ENCODE measurements at regions not wholly inside any gene's neighbourhood (a gene's known extent, or its start where the extent isn't known, plus 50 kb on each side); places are given as distances from the start of the nearest gene placed in this dataset.

DNA sequence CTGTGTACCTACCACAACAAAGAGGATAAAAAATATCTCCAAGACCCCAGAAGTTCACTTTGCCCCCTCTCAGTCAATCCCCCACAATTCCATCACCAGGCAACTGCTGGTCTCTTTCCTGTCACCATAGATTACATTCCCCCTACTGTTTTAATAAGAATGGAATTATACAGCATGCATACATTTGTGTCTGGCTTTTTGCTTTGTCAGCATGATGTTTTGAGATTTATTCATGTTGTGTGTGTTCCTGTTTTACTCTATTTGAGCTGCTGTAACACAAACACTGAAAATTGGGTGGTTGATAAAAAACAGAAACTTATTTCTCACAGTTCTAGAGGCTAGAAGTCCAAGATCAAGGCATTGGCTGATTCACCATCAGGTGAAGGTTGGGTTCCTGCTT is 214.5 kb upstream of the IGFBP3 start:
- TF ChIP-seq ZFX (IDR thresholded peaks at IDR 0.05) (no peak), POLR2A (IDR thresholded peaks at IDR 0.05; ENCODE audit: borderline replicate concordance, extremely low read depth, insufficient read depth, insufficient read length) (no peak), EZH2 (IDR thresholded peaks at IDR 0.05) (no peak), POLR2AphosphoS5 (IDR thresholded peaks at IDR 0.05; ENCODE audit: low read depth, low read length) (no peak), SP1 (IDR thresholded peaks at IDR 0.05; ENCODE audit: low read depth) (no peak), YY1 (IDR thresholded peaks at IDR 0.05; ENCODE audit: extremely low read depth, insufficient replicate concordance, low read depth, low read length) (no peak), CEBPB (IDR thresholded peaks at IDR 0.05; ENCODE audit: low read depth) (no peak)
- TF ChIP-seq, protein P1, sequence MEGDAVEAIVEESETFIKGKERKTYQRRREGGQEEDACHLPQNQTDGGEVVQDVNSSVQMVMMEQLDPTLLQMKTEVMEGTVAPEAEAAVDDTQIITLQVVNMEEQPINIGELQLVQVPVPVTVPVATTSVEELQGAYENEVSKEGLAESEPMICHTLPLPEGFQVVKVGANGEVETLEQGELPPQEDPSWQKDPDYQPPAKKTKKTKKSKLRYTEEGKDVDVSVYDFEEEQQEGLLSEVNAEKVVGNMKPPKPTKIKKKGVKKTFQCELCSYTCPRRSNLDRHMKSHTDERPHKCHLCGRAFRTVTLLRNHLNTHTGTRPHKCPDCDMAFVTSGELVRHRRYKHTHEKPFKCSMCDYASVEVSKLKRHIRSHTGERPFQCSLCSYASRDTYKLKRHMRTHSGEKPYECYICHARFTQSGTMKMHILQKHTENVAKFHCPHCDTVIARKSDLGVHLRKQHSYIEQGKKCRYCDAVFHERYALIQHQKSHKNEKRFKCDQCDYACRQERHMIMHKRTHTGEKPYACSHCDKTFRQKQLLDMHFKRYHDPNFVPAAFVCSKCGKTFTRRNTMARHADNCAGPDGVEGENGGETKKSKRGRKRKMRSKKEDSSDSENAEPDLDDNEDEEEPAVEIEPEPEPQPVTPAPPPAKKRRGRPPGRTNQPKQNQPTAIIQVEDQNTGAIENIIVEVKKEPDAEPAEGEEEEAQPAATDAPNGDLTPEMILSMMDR (IDR thresholded peaks at IDR 0.05 in 2 of 3, conservative IDR thresholded peaks at IDR 0.05 in 1 of 3; ENCODE audit: borderline replicate concordance in 1 of 3, insufficient read depth in 1 of 3, low read depth in 2 of 3, low read length in 2 of 3), result no peak
- TF ChIP-seq, protein P2, sequence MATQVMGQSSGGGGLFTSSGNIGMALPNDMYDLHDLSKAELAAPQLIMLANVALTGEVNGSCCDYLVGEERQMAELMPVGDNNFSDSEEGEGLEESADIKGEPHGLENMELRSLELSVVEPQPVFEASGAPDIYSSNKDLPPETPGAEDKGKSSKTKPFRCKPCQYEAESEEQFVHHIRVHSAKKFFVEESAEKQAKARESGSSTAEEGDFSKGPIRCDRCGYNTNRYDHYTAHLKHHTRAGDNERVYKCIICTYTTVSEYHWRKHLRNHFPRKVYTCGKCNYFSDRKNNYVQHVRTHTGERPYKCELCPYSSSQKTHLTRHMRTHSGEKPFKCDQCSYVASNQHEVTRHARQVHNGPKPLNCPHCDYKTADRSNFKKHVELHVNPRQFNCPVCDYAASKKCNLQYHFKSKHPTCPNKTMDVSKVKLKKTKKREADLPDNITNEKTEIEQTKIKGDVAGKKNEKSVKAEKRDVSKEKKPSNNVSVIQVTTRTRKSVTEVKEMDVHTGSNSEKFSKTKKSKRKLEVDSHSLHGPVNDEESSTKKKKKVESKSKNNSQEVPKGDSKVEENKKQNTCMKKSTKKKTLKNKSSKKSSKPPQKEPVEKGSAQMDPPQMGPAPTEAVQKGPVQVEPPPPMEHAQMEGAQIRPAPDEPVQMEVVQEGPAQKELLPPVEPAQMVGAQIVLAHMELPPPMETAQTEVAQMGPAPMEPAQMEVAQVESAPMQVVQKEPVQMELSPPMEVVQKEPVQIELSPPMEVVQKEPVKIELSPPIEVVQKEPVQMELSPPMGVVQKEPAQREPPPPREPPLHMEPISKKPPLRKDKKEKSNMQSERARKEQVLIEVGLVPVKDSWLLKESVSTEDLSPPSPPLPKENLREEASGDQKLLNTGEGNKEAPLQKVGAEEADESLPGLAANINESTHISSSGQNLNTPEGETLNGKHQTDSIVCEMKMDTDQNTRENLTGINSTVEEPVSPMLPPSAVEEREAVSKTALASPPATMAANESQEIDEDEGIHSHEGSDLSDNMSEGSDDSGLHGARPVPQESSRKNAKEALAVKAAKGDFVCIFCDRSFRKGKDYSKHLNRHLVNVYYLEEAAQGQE (IDR thresholded peaks at IDR 0.05; ENCODE audit: low read depth), result no peak
- TF ChIP-seq, protein P3, sequence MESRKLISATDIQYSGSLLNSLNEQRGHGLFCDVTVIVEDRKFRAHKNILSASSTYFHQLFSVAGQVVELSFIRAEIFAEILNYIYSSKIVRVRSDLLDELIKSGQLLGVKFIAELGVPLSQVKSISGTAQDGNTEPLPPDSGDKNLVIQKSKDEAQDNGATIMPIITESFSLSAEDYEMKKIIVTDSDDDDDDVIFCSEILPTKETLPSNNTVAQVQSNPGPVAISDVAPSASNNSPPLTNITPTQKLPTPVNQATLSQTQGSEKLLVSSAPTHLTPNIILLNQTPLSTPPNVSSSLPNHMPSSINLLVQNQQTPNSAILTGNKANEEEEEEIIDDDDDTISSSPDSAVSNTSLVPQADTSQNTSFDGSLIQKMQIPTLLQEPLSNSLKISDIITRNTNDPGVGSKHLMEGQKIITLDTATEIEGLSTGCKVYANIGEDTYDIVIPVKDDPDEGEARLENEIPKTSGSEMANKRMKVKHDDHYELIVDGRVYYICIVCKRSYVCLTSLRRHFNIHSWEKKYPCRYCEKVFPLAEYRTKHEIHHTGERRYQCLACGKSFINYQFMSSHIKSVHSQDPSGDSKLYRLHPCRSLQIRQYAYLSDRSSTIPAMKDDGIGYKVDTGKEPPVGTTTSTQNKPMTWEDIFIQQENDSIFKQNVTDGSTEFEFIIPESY (IDR thresholded peaks at IDR 0.05; ENCODE audit: extremely low read depth, insufficient replicate concordance, low read length), result no peak
- TF ChIP-seq, protein P4, sequence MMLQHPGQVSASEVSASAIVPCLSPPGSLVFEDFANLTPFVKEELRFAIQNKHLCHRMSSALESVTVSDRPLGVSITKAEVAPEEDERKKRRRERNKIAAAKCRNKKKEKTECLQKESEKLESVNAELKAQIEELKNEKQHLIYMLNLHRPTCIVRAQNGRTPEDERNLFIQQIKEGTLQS (IDR thresholded peaks at IDR 0.05), result no peak
